BJ (cell line): ENCODE measurements at regions not wholly inside any gene's neighbourhood (a gene's known extent, or its start where the extent isn't known, plus 50 kb on each side); places are given as distances from the start of the nearest gene placed in this dataset.

ENCODE experiments used
- CTCF ChIA-PET: fragments of 350-600 bp; formaldehyde crosslinking; extraction: SDS; loops from one replicate; lab custom pipeline; 2021; ENCODE audit warnings: antibody characterized with exemption, inconsistent platforms; lab: Yijun Ruan, JAX
- POLR2A ChIA-PET: fragments of 300-600 bp; sonication (Branson Sonifier 250); formaldehyde crosslinking; extraction: SDS; loops from one replicate; lab custom pipeline; 2021; ENCODE audit warnings: antibody characterized with exemption; lab: Charles Lee
- DNase-seq: peaks from one replicate; pipeline ENCODE4 v3.0.0-alpha.2; 2011; ENCODE audit warnings: low read depth
- H3K27me3 ChIP-seq: 2 replicates; pipeline ENCODE4 v1.6.0; 2011; ENCODE audit warnings: low read length; ENCODE audit not compliant: control insufficient read depth, insufficient read depth
- H3K36me3 ChIP-seq: 2 replicates; pipeline ENCODE4 v1.5.1; 2011; ENCODE audit warnings: low read length; ENCODE audit not compliant: control insufficient read depth, insufficient read depth
- H3K4me3 ChIP-seq: 2 replicates; pipeline ENCODE4 v1.5.1; 2011; ENCODE audit warnings: low read depth, mild to moderate bottlenecking, control low read depth, low read length
- TF ChIP-seq, protein P1 (sequence below): IDR thresholded peaks from 2 replicates; pipeline ENCODE4 v1.5.1; 2011; ENCODE audit warnings: low read depth, mild to moderate bottlenecking, control low read depth, inconsistent platforms, low read length, moderate library complexity; ENCODE audit not compliant: insufficient read depth

DNA sequence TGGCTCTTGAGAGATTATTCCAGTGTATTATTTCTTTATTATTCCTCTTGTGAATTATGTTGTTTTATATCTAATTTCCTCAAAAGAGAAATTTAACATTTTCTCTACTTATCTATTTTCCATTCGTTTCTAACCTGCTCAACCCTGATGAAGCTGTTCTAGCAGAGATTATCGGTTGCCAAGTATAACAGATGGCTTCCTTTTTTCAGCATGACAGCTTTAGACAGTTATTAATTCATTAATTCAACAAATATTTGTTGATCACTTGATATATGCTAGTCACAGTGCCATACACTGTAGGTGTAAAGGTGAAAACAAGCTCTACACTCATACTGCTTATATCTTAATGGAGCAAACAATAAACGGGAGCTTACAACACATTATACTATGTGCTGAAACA lies 137.9 kb upstream of the UBE2E3 start:
- H3K4me3 ChIP-seq = no peak overlapping the region
- ChIA-PET POLR2A (no interaction called here), CTCF (no interaction called here)
- no peaks in the 10 kb centered on the region for H3K36me3 ChIP-seq
- no peak for DNase-seq
- TF ChIP-seq, protein P1, sequence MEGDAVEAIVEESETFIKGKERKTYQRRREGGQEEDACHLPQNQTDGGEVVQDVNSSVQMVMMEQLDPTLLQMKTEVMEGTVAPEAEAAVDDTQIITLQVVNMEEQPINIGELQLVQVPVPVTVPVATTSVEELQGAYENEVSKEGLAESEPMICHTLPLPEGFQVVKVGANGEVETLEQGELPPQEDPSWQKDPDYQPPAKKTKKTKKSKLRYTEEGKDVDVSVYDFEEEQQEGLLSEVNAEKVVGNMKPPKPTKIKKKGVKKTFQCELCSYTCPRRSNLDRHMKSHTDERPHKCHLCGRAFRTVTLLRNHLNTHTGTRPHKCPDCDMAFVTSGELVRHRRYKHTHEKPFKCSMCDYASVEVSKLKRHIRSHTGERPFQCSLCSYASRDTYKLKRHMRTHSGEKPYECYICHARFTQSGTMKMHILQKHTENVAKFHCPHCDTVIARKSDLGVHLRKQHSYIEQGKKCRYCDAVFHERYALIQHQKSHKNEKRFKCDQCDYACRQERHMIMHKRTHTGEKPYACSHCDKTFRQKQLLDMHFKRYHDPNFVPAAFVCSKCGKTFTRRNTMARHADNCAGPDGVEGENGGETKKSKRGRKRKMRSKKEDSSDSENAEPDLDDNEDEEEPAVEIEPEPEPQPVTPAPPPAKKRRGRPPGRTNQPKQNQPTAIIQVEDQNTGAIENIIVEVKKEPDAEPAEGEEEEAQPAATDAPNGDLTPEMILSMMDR = no peak
- no peaks in the 10 kb centered on the region for H3K27me3 ChIP-seq

DNA sequence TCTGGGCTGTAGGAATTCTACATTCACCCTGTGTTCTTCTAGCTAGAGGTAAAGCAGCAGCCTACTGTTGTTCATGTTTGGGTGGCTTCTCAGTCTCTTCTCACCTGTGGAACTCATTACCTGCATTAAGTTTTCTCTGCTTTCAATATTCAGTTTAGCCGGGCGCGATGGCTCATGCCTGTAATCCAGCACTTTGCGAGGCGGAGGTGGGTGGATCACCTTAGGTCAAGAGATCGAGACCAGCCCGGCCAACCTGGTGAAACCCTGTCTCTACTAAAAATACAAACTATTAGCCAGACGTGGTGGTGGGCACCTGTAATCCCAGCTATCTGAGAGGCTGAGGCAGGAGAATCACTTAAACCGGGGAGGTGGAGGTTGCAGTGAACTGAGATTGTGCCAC lies 139.8 kb upstream of the UBE2E3 start:
- ChIA-PET CTCF (no interaction called here), POLR2A (no interaction called here)
- no peaks in the 10 kb centered on the region for H3K36me3 ChIP-seq
- TF ChIP-seq, protein P1 = no peak
- H3K4me3 ChIP-seq = no peak overlapping the region
- no peaks in the 10 kb centered on the region for H3K27me3 ChIP-seq
- no peak for DNase-seq

DNA sequence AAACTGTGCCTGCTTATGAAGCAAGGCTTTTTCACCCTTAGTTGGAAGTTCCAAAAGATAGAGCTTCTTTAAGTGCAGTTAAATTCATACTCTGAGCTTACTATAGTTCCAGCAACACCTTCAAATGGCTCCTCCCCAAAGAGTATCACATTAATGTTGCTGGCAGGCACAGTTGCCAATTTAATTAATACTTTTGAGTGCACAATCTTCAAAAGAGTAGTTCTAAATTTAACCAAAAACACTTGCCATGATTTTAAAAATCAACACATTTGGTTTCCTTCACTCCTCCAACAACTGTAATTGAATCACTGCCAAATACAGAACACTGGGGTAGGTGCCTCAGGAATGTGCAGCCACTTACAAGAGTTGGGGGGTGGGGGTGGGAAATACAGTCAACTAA lies 150.6 kb upstream of the UBE2E3 start:
- Histone ChIP-seq H3K27me3 (no peaks in the 10 kb centered on the region), H3K4me3 (no peak overlapping the region), H3K36me3 (no peaks in the 10 kb centered on the region)
- ChIA-PET POLR2A (no interaction called here), CTCF (no interaction called here)
- TF ChIP-seq, protein P1 = no peak
- DNase-seq = no peak

DNA sequence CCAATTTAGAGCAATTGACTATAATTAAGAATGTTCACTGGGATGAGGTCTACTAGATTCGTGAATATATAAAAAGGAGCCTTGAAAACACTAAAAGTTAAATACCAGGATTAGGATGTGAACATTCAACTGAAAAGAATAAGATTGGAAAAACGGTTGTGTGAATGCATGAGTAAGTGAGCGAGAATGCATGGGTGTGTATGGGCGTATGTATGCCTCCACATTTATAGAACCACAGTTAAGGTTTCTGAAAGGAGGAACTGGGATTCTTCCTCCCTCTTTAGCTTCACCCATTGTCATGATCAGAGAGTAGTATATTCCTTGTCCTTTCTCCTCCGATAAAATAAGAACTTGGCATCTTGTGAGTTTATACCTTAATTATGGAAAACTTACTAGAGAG lies 151.1 kb upstream of the UBE2E3 start:
- TF ChIP-seq, protein P1 = no peak
- no peak overlapping the region for H3K4me3 ChIP-seq
- ChIA-PET POLR2A (no interaction called here), CTCF (no interaction called here)
- H3K27me3 ChIP-seq = no peaks in the 10 kb centered on the region
- no peaks in the 10 kb centered on the region for H3K36me3 ChIP-seq
- DNase-seq = no peak

DNA sequence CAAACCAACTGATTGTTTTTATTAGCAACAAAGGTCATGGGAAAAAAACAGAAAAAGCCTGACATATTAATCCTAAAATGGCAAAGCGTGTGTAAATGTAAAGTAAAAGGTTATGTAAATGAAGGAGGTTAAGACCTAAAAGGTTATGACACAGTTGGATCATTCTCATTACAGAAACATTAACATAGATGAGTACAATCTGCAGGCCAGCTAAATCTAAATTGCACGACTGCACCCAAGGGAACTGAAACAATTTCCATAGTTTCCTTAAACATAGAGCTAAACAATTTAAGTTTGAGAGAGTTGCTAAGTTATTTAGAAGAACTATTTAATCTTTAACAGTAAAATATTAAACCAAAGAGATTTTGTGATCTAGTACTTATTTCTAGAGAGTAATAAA lies 151.6 kb upstream of the UBE2E3 start:
- Histone ChIP-seq H3K27me3 (no peaks in the 10 kb centered on the region), H3K4me3 (no peak overlapping the region), H3K36me3 (no peaks in the 10 kb centered on the region)
- CTCF ChIA-PET = no interaction called here
- TF ChIP-seq, protein P1 = no peak
- POLR2A ChIA-PET = interaction anchor here (0.6 kb wide), 1 partner anchor 38 kb away, joined by 3 read pairs; no protein-coding TSS in a partner anchor
- no peak for DNase-seq
